ENCODE measurements at regions not wholly inside any gene's neighbourhood (a gene's known extent, or its start where the extent isn't known, plus 50 kb on each side); places are given as distances from the start of the nearest gene placed in this dataset.

GRCh38 chr18:38886861-38887670 lies 1321.5 kb upstream of the CELF4 start:
- Histone ChIP-seq H3K9ac (ENCODE audit: low read length in 3 of 3) (no peak overlapping the region), H3K27me3 (ENCODE audit: control insufficient read depth, insufficient read depth, low read length) (no peaks in the 10 kb centered on the region), H3K4me3 (ENCODE audit: low read length in 3 of 3) (no peak overlapping the region), H3K27ac (ENCODE audit: low read depth in 2 of 2, low read length in 2 of 2) (no peak overlapping the region), H3K4me1 (ENCODE audit: control insufficient read depth in 2 of 3, insufficient read depth in 2 of 3, low read depth in 1 of 3, low read length in 3 of 3) (no peaks in the 10 kb centered on the region), H3K9me3 (ENCODE audit: control insufficient read depth in 2 of 3, insufficient read depth in 1 of 3, low read length in 3 of 3) (no peaks in the 10 kb centered on the region), H3K36me3 (ENCODE audit: control insufficient read depth in 2 of 3, insufficient read depth in 3 of 3, low read length in 3 of 3) (no peaks in the 10 kb centered on the region)
- TF ChIP-seq, protein P1, sequence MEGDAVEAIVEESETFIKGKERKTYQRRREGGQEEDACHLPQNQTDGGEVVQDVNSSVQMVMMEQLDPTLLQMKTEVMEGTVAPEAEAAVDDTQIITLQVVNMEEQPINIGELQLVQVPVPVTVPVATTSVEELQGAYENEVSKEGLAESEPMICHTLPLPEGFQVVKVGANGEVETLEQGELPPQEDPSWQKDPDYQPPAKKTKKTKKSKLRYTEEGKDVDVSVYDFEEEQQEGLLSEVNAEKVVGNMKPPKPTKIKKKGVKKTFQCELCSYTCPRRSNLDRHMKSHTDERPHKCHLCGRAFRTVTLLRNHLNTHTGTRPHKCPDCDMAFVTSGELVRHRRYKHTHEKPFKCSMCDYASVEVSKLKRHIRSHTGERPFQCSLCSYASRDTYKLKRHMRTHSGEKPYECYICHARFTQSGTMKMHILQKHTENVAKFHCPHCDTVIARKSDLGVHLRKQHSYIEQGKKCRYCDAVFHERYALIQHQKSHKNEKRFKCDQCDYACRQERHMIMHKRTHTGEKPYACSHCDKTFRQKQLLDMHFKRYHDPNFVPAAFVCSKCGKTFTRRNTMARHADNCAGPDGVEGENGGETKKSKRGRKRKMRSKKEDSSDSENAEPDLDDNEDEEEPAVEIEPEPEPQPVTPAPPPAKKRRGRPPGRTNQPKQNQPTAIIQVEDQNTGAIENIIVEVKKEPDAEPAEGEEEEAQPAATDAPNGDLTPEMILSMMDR (IDR thresholded peaks at IDR 0.05; ENCODE audit: borderline replicate concordance, extremely low read depth, insufficient read depth): no peak
- no peak for FAIRE-seq
- no peak for DNase-seq
- intact Hi-C loops (cut with DNase I): no loop called here

DNA sequence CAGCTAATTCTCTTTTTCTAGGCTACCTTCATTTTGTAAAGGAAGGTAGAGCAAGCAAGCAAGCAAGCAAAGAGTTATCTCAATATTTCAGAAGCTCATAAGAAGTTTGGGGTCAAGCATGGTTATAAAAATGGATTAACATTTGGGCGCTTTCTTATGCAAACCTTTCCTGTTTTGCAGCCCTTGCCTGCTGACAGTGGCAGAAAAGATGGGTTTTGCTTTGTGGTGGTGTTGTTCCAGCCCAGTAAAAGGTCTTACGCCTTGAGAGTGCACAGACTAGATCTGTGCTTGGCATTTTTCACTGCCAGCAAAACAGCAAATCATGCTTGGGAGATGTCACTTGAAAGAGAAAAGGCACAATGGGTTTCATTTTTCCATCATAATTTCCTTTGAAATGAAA lies 1320.6 kb upstream of the CELF4 start:
- Histone ChIP-seq H3K27ac (ENCODE audit: low read depth in 2 of 2, low read length in 2 of 2) (no peak overlapping the region), H3K27me3 (ENCODE audit: control insufficient read depth, insufficient read depth, low read length) (no peaks in the 10 kb centered on the region), H3K9me3 (ENCODE audit: control insufficient read depth in 2 of 3, insufficient read depth in 1 of 3, low read length in 3 of 3) (no peaks in the 10 kb centered on the region), H3K36me3 (ENCODE audit: control insufficient read depth in 2 of 3, insufficient read depth in 3 of 3, low read length in 3 of 3) (no peaks in the 10 kb centered on the region), H3K4me1 (ENCODE audit: control insufficient read depth in 2 of 3, insufficient read depth in 2 of 3, low read depth in 1 of 3, low read length in 3 of 3) (no peaks in the 10 kb centered on the region), H3K4me3 (ENCODE audit: low read length in 3 of 3) (no peak overlapping the region), H3K9ac (ENCODE audit: low read length in 3 of 3) (no peak overlapping the region)
- DNase-seq (no peak), FAIRE-seq (no peak)
- intact Hi-C loops (cut with DNase I): no loop called here
- TF ChIP-seq, protein P1 (IDR thresholded peaks at IDR 0.05; ENCODE audit: borderline replicate concordance, extremely low read depth, insufficient read depth): no peak

GRCh38 chr18:38884050-38884449 lies 1318.5 kb upstream of the CELF4 start:
- TF ChIP-seq, protein P1 (IDR thresholded peaks at IDR 0.05; ENCODE audit: borderline replicate concordance, extremely low read depth, insufficient read depth): no peak
- Histone ChIP-seq H3K27me3 (ENCODE audit: control insufficient read depth, insufficient read depth, low read length) (no peaks in the 10 kb centered on the region), H3K4me3 (ENCODE audit: low read length in 3 of 3) (no peak overlapping the region), H3K9ac (ENCODE audit: low read length in 3 of 3) (no peak overlapping the region), H3K4me1 (ENCODE audit: control insufficient read depth in 2 of 3, insufficient read depth in 2 of 3, low read depth in 1 of 3, low read length in 3 of 3) (no peaks in the 10 kb centered on the region), H3K36me3 (ENCODE audit: control insufficient read depth in 2 of 3, insufficient read depth in 3 of 3, low read length in 3 of 3) (no peaks in the 10 kb centered on the region), H3K27ac (ENCODE audit: low read depth in 2 of 2, low read length in 2 of 2) (no peak overlapping the region), H3K9me3 (ENCODE audit: control insufficient read depth in 2 of 3, insufficient read depth in 1 of 3, low read length in 3 of 3) (no peaks in the 10 kb centered on the region)
- no peak for FAIRE-seq
- no peak for DNase-seq
- intact Hi-C loops (cut with DNase I): no loop called here
